HEK293T (cell line): ENCODE measurements at regions not wholly inside any gene's neighbourhood (a gene's known extent, or its start where the extent isn't known, plus 50 kb on each side); places are given as distances from the start of the nearest gene placed in this dataset.

ENCODE experiments used
- ELF4 ChIP-seq: fragments of 450-650 bp; IDR thresholded peaks from 2 replicates; pipeline ENCODE4 v1.6.1; 2017; ENCODE audit warnings: antibody characterized with exemption
- FOXA1 ChIP-seq: fragments of 450-650 bp; IDR thresholded peaks from 2 replicates; pipeline ENCODE4 v1.6.1; 2016; ENCODE audit warnings: mild to moderate bottlenecking
- SP1 ChIP-seq: fragments of 450-650 bp; IDR thresholded peaks from 2 replicates; pipeline ENCODE4 v1.6.1; 2017

GRCh38 chr12:92606956-92607355, 95.8 kb upstream of the PLEKHG7 start:
- TF ChIP-seq SP1 (no peak), FOXA1 (no peak), ELF4 (no peak)
